ENCODE measurements at regions not wholly inside any gene's neighbourhood (a gene's known extent, or its start where the extent isn't known, plus 50 kb on each side); places are given as distances from the start of the nearest gene placed in this dataset.
"Not testable (repeated sequence)": the region's sequence is repeated elsewhere in the genome, so short reads cannot be mapped to it uniquely, and the experiment has no call there.

DNA sequence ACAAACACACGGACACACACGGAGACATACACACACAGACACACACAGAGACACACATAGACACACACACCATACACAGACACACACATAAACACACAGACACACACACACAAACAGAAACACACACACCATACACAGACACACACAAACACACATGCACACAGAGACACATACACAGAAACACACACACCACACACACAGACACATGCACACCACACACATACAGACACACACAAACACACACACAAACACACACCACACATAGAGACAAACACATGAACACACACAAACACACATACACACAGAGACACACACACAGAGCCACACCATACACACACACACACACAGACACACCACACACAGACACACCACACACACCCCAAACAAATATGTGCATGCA is 152.7 kb upstream of the FOXD4L5 start:
- no peak for ATAC-seq
- Histone ChIP-seq H3K27ac (no peak overlapping the region), H3K9me3 (no peaks in the 10 kb centered on the region), H3K4me1 (no peaks in the 10 kb centered on the region), H3K27me3 (no peaks in the 10 kb centered on the region), H3K36me3 (no peaks in the 10 kb centered on the region), H3K4me3 (no peak overlapping the region)
- 53 to 92% methylated on average over 2 of the region's 2 CpGs for whole genome bisulfite sequencing, 2 donors (ENCODE audit: low coverage in 1 of 2)
- no peak for TF ChIP-seq EP300 (IDR thresholded peaks at IDR 0.05)
- TF ChIP-seq POLR2A (IDR thresholded peaks at IDR 0.05): no peak
- no peak for TF ChIP-seq POLR2AphosphoS5 (IDR thresholded peaks at IDR 0.05)
- TF ChIP-seq, protein P1, sequence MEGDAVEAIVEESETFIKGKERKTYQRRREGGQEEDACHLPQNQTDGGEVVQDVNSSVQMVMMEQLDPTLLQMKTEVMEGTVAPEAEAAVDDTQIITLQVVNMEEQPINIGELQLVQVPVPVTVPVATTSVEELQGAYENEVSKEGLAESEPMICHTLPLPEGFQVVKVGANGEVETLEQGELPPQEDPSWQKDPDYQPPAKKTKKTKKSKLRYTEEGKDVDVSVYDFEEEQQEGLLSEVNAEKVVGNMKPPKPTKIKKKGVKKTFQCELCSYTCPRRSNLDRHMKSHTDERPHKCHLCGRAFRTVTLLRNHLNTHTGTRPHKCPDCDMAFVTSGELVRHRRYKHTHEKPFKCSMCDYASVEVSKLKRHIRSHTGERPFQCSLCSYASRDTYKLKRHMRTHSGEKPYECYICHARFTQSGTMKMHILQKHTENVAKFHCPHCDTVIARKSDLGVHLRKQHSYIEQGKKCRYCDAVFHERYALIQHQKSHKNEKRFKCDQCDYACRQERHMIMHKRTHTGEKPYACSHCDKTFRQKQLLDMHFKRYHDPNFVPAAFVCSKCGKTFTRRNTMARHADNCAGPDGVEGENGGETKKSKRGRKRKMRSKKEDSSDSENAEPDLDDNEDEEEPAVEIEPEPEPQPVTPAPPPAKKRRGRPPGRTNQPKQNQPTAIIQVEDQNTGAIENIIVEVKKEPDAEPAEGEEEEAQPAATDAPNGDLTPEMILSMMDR (IDR thresholded peaks at IDR 0.05): no peak

DNA sequence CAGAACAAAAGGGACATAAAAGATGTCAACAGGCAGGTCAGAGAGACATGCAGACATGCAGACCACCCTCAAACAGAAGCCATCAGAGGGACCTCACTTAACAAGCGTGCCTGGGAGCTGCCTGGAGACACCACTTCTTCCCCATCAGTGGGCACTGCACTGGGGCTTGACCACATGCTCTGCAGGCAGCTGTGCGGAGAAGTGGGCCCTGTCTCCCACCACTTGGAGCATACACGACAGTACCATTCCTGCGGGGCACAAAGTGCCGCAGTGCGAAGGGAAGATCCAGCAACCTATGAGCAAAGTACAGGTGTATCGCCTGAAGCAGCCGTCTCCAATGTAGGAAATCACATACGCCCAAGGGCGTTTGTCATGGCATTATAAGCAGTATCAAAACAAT is 150.5 kb upstream of the FOXD4L5 start:
- Histone ChIP-seq H3K27me3 (no peaks in the 10 kb centered on the region), H3K36me3 (no peaks in the 10 kb centered on the region), H3K4me1 (no peaks in the 10 kb centered on the region), H3K4me3 (no peak overlapping the region), H3K9me3 (peaks cover 0 to 3% (median 0%) of the 10 kb centered on the region in 3 donors), H3K27ac (no peak overlapping the region)
- no peak for ATAC-seq
- TF ChIP-seq POLR2A (IDR thresholded peaks at IDR 0.05) (no peak), POLR2AphosphoS5 (IDR thresholded peaks at IDR 0.05) (no peak), EP300 (IDR thresholded peaks at IDR 0.05) (no peak)
- TF ChIP-seq, protein P1 (IDR thresholded peaks at IDR 0.05): no peak
- 20 to 80% methylated on average over 1 of the region's 10 CpGs for WGBS, 2 donors (ENCODE audit: low coverage in 1 of 2)

DNA sequence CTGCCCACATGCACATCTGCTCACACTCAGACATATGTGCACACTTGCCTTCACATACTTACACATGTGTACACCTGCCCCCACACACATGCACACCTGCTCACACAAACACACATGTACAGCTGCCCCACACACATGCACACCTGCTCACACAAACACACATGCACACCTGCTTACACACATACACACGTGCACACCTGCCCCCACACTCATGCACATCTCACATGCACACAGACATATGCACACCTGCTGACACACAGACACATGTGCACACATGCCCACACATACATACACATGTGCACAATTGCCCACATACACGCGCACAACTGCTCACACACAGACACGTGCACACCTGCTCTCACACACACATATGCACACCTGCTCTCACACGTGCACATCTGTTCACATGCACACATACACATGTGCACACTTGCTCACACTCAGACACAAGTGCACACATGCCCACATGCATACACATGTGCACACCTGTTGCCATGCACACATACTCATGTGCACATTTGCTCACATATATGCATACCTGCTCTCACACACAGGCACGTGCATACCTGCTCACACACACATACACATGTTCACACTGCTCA is 147.8 kb upstream of the FOXD4L5 start:
- TF ChIP-seq POLR2A (IDR thresholded peaks at IDR 0.05): no peak
- no peak for TF ChIP-seq POLR2AphosphoS5 (IDR thresholded peaks at IDR 0.05)
- TF ChIP-seq EP300 (IDR thresholded peaks at IDR 0.05): no peak
- TF ChIP-seq, protein P1 (IDR thresholded peaks at IDR 0.05): no peak
- H3K4me3 ChIP-seq: no peak overlapping the region
- H3K4me1 ChIP-seq: no peaks in the 10 kb centered on the region
- 88 to 91% methylated on average over 6 of the region's 6 CpGs for WGBS, 2 donors (ENCODE audit: low coverage in 1 of 2)
- ATAC-seq: no peak
- peaks cover 0 to 6% (median 0%) of the 10 kb centered on the region in 3 donors for H3K9me3 ChIP-seq
- H3K27ac ChIP-seq: no peak overlapping the region
- no peaks in the 10 kb centered on the region for H3K27me3 ChIP-seq
- no peaks in the 10 kb centered on the region for H3K36me3 ChIP-seq

DNA sequence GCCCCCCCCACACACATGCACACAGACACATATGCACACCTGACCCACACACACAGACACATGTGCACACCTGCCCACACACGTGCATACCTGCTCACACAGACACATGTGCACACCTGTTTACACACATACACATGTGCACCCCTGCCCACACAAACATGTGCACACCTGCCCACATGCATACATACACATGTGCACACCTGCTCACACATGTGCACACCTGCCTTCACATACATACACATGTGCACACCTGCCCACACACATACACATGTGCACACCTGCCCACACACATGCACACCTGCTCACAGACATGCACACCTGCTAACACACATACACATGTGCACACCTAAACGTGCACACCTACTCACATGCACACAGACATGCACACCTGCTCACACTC is 147.0 kb upstream of the FOXD4L5 start:
- H3K9me3 ChIP-seq: peaks cover 0 to 6% (median 0%) of the 10 kb centered on the region in 3 donors
- 77 to 80% methylated on average over 1 to 2 of the region's 2 CpGs for WGBS, 2 donors (ENCODE audit: low coverage in 1 of 2)
- no peak for ATAC-seq
- H3K27ac ChIP-seq: no peak overlapping the region
- H3K4me3 ChIP-seq: no peak overlapping the region
- H3K27me3 ChIP-seq: no peaks in the 10 kb centered on the region
- no peaks in the 10 kb centered on the region for H3K36me3 ChIP-seq
- no peak for TF ChIP-seq EP300 (IDR thresholded peaks at IDR 0.05)
- TF ChIP-seq POLR2A (IDR thresholded peaks at IDR 0.05): no peak
- TF ChIP-seq POLR2AphosphoS5 (IDR thresholded peaks at IDR 0.05): no peak
- TF ChIP-seq, protein P1 (IDR thresholded peaks at IDR 0.05): no peak
- no peaks in the 10 kb centered on the region for H3K4me1 ChIP-seq

DNA sequence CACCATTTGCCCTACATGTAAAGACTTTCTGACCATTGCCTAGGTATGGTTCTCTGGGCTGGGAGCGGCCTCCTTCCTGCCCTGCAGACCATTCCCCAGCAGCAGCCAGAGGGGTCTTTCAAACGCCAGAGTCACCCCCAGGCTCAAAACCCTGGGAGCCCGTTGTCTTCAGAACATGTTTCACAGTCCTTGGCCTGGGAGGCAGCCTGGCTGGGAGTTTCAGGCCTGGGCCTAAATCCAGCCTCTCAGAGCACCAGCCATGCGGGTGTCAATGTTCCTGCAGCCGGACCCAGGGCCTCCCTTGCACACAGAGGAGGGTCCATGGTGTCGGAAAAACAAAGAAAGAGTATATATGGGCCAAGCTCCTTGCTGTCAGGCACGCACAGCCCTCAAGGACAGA is 145.2 kb upstream of the FOXD4L5 start:
- TF ChIP-seq POLR2AphosphoS5 (IDR thresholded peaks at IDR 0.05) (no peak), POLR2A (IDR thresholded peaks at IDR 0.05) (no peak), EP300 (IDR thresholded peaks at IDR 0.05) (no peak)
- TF ChIP-seq, protein P1 (IDR thresholded peaks at IDR 0.05): no peak
- no peaks in the 10 kb centered on the region for H3K36me3 ChIP-seq
- no peak overlapping the region for H3K27ac ChIP-seq
- no peaks in the 10 kb centered on the region for H3K27me3 ChIP-seq
- H3K4me1 ChIP-seq: no peaks in the 10 kb centered on the region
- peaks cover 0 to 6% (median 0%) of the 10 kb centered on the region in 3 donors for H3K9me3 ChIP-seq
- ATAC-seq: no peak
- 70% methylated on average over 2 of the region's 7 CpGs; no CpG with 5 or more reads in 1 of the 2 donors for WGBS, 2 donors (ENCODE audit: low coverage in 1 of 2)
- H3K4me3 ChIP-seq: no peak overlapping the region

DNA sequence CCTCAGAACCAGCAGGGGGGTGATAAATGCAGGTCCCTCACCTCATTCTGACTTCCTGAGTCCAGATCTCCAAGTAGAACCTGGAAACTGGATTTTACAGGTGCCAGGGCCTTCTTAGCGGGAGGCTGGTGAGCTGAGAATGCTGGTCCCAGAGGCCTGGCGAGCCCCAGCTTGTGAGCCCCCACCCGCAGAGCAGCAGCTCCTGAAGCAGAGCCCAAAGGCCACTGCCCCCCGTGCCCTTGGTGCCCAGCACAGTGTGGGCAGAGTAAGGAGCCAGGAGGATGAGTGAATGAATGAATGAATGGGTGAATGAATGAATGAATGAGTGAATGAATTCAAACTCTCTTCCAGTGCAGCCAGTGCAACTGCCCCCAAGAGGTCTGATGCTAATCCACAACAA is 142.4 kb upstream of the FOXD4L5 start:
- H3K4me1 ChIP-seq, H3K27me3 ChIP-seq, H3K27ac ChIP-seq, H3K36me3 ChIP-seq, H3K4me3 ChIP-seq, ATAC-seq: not testable (repeated sequence)
- H3K9me3 ChIP-seq: peaks cover 0 to 13% (median 0%) of the 10 kb centered on the region in 3 donors
- WGBS, 2 donors (ENCODE audit: low coverage in 1 of 2): no CpG with 5 or more reads among the region's 4 CpGs

DNA sequence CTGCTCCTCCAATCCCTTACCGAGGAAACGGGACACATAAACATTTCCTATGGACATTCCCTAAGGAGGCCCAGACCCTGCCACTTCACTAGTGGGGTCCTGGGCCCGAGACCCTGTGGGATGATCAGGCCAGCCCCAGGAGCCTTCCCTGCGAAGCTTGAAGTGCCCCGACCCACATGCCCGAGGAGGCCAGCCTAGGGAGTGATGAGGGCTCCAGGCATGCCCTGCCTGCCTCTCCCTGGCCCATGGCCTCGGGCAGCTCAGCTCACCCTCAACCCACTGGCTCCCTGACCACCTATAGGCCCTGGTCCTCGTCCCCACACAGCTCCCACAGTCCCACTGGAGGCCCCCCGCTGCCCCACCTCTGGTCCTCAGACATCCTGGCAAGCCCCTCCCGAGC is 141.8 kb upstream of the FOXD4L5 start:
- H3K27me3 ChIP-seq, H3K36me3 ChIP-seq, ATAC-seq, H3K4me3 ChIP-seq, H3K27ac ChIP-seq, H3K4me1 ChIP-seq: not testable (repeated sequence)
- peaks cover 0 to 13% (median 0%) of the 10 kb centered on the region in 3 donors for H3K9me3 ChIP-seq
- WGBS, 2 donors (ENCODE audit: low coverage in 1 of 2): 66% methylated on average over 3 of the region's 10 CpGs; no CpG with 5 or more reads in 1 of the 2 donors

Data from gastroesophageal sphincter (tissue), 4 donors.